ENCODE measurements at regions not wholly inside any gene's neighbourhood (a gene's known extent, or its start where the extent isn't known, plus 50 kb on each side); places are given as distances from the start of the nearest gene placed in this dataset.

GRCh38 chr2:196249171-196249570 is 77.8 kb upstream of the STK17B start:
- no peak for DNase-seq (ENCODE audit: low read depth in 2 of 2)

GRCh38 chr2:196249860-196250259 is 78.5 kb upstream of the STK17B start:
- no peak for DNase-seq (ENCODE audit: low read depth in 2 of 2)

GRCh38 chr2:196251132-196251531 is 79.8 kb upstream of the STK17B start:
- no peak for DNase-seq (ENCODE audit: low read depth in 2 of 2)

- no peak for DNase-seq (ENCODE audit: low read depth in 2 of 2)
Observed at GRCh38 chr2:196252408-196253115, 81.2 kb upstream of the STK17B start.

GRCh38 chr2:196253116-196253480 is 81.7 kb upstream of the STK17B start:
- no peak for DNase-seq (ENCODE audit: low read depth in 2 of 2)

- no peak for DNase-seq (ENCODE audit: low read depth in 2 of 2)
Observed at GRCh38 chr2:196256585-196256984, 85.2 kb upstream of the STK17B start.

GRCh38 chr2:196257086-196257485 is 85.7 kb upstream of the STK17B start:
- no peak for DNase-seq (ENCODE audit: low read depth in 2 of 2)

- no peak for DNase-seq (ENCODE audit: low read depth in 2 of 2)
Observed at GRCh38 chr2:196258407-196258806, 87.0 kb upstream of the STK17B start.

GRCh38 chr2:196259507-196260481 is 88.4 kb upstream of the STK17B start:
- no peak for DNase-seq (ENCODE audit: low read depth in 2 of 2)

- no peak for DNase-seq (ENCODE audit: low read depth in 2 of 2)
Observed at GRCh38 chr2:196260546-196260945, 89.2 kb upstream of the STK17B start.

- DNase-seq (ENCODE audit: low read depth in 2 of 2): no peak
Observed at GRCh38 chr2:196262606-196263005, 91.2 kb upstream of the STK17B start.

- DNase-seq (ENCODE audit: low read depth in 2 of 2): no peak
Observed at GRCh38 chr2:196263181-196263747, 91.9 kb upstream of the STK17B start.

- DNase-seq (ENCODE audit: low read depth in 2 of 2): no peak
Observed at GRCh38 chr2:196266351-196266750, 95.0 kb upstream of the STK17B start.

- no peak for DNase-seq (ENCODE audit: low read depth in 2 of 2)
Observed at GRCh38 chr2:196266855-196267254, 95.5 kb upstream of the STK17B start.

GRCh38 chr2:196268025-196268424 is 96.6 kb upstream of the STK17B start:
- DNase-seq (ENCODE audit: low read depth in 2 of 2): no peak

- DNase-seq (ENCODE audit: low read depth in 2 of 2): no peak
Observed at GRCh38 chr2:196268538-196269338, 97.4 kb upstream of the STK17B start.

- no peak for DNase-seq (ENCODE audit: low read depth in 2 of 2)
Observed at GRCh38 chr2:196271795-196272194, 100.4 kb upstream of the STK17B start.

- no peak for DNase-seq (ENCODE audit: low read depth in 2 of 2)
Observed at GRCh38 chr2:196274387-196274809, 103.0 kb upstream of the STK17B start.

- no peak for DNase-seq (ENCODE audit: low read depth in 2 of 2)
Observed at GRCh38 chr2:196275646-196276352, 104.4 kb upstream of the STK17B start.

- DNase-seq (ENCODE audit: low read depth in 2 of 2): no peak
Observed at GRCh38 chr2:196276421-196276820, 105.0 kb upstream of the STK17B start.

GRCh38 chr2:196277002-196277401 is 105.6 kb upstream of the STK17B start:
- DNase-seq (ENCODE audit: low read depth in 2 of 2): no peak
